ENCODE measurements at regions not wholly inside any gene's neighbourhood (a gene's known extent, or its start where the extent isn't known, plus 50 kb on each side); places are given as distances from the start of the nearest gene placed in this dataset.

GRCh38 chr6:149221774-149222070 lies 95.8 kb upstream of the TAB2 start:
- DNase-seq: no peak
- Histone ChIP-seq H3K9me3 (replicated peaks in 1 of 3) (no peaks in the 10 kb centered on the region), H3K27me3 (no peaks in the 10 kb centered on the region), H3K27ac (no peak overlapping the region), H3K36me3 (replicated peaks in 1 of 2) (no peaks in the 10 kb centered on the region), H3K4me1 (replicated peaks in 1 of 2) (no peaks in the 10 kb centered on the region), H3K4me3 (no peak overlapping the region)
- intact Hi-C loops (cut with DNase I): no loop called here
- TF ChIP-seq POLR2A (IDR thresholded peaks at IDR 0.05): no peak
- TF ChIP-seq, protein P1, sequence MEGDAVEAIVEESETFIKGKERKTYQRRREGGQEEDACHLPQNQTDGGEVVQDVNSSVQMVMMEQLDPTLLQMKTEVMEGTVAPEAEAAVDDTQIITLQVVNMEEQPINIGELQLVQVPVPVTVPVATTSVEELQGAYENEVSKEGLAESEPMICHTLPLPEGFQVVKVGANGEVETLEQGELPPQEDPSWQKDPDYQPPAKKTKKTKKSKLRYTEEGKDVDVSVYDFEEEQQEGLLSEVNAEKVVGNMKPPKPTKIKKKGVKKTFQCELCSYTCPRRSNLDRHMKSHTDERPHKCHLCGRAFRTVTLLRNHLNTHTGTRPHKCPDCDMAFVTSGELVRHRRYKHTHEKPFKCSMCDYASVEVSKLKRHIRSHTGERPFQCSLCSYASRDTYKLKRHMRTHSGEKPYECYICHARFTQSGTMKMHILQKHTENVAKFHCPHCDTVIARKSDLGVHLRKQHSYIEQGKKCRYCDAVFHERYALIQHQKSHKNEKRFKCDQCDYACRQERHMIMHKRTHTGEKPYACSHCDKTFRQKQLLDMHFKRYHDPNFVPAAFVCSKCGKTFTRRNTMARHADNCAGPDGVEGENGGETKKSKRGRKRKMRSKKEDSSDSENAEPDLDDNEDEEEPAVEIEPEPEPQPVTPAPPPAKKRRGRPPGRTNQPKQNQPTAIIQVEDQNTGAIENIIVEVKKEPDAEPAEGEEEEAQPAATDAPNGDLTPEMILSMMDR (IDR thresholded peaks at IDR 0.05): no peak
- 83 to 91% (median 86%) methylated on average over 4 of the region's 4 CpGs for WGBS, 4 donors

GRCh38 chr6:149223120-149223903 lies 94.2 kb upstream of the TAB2 start:
- no peak overlapping the region for H3K4me3 ChIP-seq
- intact Hi-C loops (cut with DNase I): no loop called here
- H3K27me3 ChIP-seq: no peaks in the 10 kb centered on the region
- WGBS, 4 donors: 72 to 78% (median 75%) methylated on average over 4 of the region's 4 CpGs
- H3K4me1 ChIP-seq (replicated peaks in 1 of 2): no peaks in the 10 kb centered on the region
- no peak for TF ChIP-seq POLR2A (IDR thresholded peaks at IDR 0.05)
- TF ChIP-seq, protein P1 (IDR thresholded peaks at IDR 0.05): no peak
- no peak for DNase-seq
- no peak overlapping the region for H3K27ac ChIP-seq
- no peaks in the 10 kb centered on the region for H3K36me3 ChIP-seq (replicated peaks in 1 of 2)
- H3K9me3 ChIP-seq (replicated peaks in 1 of 3): no peaks in the 10 kb centered on the region

GRCh38 chr6:149223904-149224351 lies 93.6 kb upstream of the TAB2 start:
- WGBS, 4 donors: 24 to 49% (median 46%) methylated on average over 2 of the region's 2 CpGs

GRCh38 chr6:149224399-149224798 lies 93.1 kb upstream of the TAB2 start:
- H3K36me3 ChIP-seq (replicated peaks in 1 of 2): no peaks in the 10 kb centered on the region
- H3K27me3 ChIP-seq: no peaks in the 10 kb centered on the region
- H3K27ac ChIP-seq: no peak overlapping the region
- H3K9me3 ChIP-seq (replicated peaks in 1 of 3): no peaks in the 10 kb centered on the region
- H3K4me1 ChIP-seq (replicated peaks in 1 of 2): no peaks in the 10 kb centered on the region
- no peak overlapping the region for H3K4me3 ChIP-seq
- WGBS, 4 donors: 89 to 95% (median 90%) methylated on average over 6 of the region's 6 CpGs
- DNase-seq: no peak
- TF ChIP-seq POLR2A (IDR thresholded peaks at IDR 0.05): no peak
- TF ChIP-seq, protein P1 (IDR thresholded peaks at IDR 0.05): no peak
- intact Hi-C loops (cut with DNase I): no loop called here

More at GRCh38 chr6:149223904-149224351, 93.6 kb upstream of the TAB2 start:
- no peaks in the 10 kb centered on the region for H3K9me3 ChIP-seq (replicated peaks in 1 of 3)
- DNase-seq: no peak
- H3K36me3 ChIP-seq (replicated peaks in 1 of 2): no peaks in the 10 kb centered on the region
- H3K27ac ChIP-seq: no peak overlapping the region
- H3K4me1 ChIP-seq (replicated peaks in 1 of 2): no peaks in the 10 kb centered on the region
- intact Hi-C loops (cut with DNase I): no loop called here
- H3K4me3 ChIP-seq: no peak overlapping the region
- no peaks in the 10 kb centered on the region for H3K27me3 ChIP-seq
- TF ChIP-seq, protein P1 (IDR thresholded peaks at IDR 0.05): no peak
- TF ChIP-seq POLR2A (IDR thresholded peaks at IDR 0.05): no peak

Measured in adrenal gland (tissue), 9 donors.